ENCODE measurements at regions not wholly inside any gene's neighbourhood (a gene's known extent, or its start where the extent isn't known, plus 50 kb on each side); places are given as distances from the start of the nearest gene placed in this dataset.

DNA sequence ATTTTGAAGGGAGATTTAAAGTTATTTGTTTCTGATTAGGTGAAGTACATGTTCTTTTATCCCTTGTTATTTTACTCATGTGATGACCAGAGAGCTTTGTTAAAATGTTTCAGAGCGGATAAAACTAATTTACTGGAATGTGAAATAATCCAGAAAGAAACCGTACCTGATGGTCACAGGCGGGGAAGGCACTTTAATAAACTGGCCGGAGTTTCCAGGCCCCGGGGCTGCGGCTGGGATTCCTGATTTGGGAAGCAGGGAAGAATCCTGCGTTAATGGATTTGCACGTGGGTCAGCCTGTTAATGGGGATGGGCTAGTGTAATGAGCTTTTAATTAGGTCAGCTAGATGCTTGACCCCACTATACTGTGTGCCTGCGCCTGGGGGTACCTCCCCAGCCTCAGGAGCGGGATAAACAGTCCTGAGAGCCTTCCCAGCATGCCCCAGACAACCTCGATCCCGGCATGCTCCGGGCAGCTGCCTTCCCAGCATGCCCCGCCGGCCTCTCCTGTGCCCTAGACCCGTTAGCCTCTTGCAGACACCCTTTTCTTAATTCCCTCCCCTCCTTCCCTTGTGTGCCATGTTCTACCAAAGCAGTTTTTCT is 208.6 kb upstream of the CDKN3 start:
- Mint-ChIP-seq H3K27ac (no peak overlapping the region), H3K36me3 (no peaks in the 10 kb centered on the region), H3K9me3 (no peaks in the 10 kb centered on the region), H3K4me1 (peaks cover 0 to 4% (median 0%) of the 10 kb centered on the region in 4 donors), H3K4me3 (no peak overlapping the region), H3K27me3 (peaks cover 0 to 2% of the 10 kb centered on the region in 2 donors)
- Histone ChIP-seq H3K4me3 (ENCODE audit: low read length in 2 of 2) (no peak overlapping the region), H3K4me1 (ENCODE audit: insufficient read depth, low read length) (no peaks in the 10 kb centered on the region), H3K27me3 (ENCODE audit: insufficient read depth, low read length) (no peaks in the 10 kb centered on the region), H3K9me3 (ENCODE audit: control insufficient read depth in 1 of 2, low read length in 2 of 2) (no peaks in the 10 kb centered on the region), H3K27ac (ENCODE audit: low read depth, low read length) (no peak overlapping the region), H3K36me3 (ENCODE audit: insufficient read depth, low read length) (no peaks in the 10 kb centered on the region)
- no peak for DNase-seq
- POLR2A ChIA-PET (ENCODE audit: partially characterized antibody), result no interaction called here
- CTCF ChIA-PET (ENCODE audit: partially characterized antibody), result interaction anchor here (5.2 kb wide), 1 partner anchor 14 kb away, joined by 24 read pairs; no protein-coding TSS in a partner anchor
- intact Hi-C loops (cut with micrococcal nuclease), result no loop called here

DNA sequence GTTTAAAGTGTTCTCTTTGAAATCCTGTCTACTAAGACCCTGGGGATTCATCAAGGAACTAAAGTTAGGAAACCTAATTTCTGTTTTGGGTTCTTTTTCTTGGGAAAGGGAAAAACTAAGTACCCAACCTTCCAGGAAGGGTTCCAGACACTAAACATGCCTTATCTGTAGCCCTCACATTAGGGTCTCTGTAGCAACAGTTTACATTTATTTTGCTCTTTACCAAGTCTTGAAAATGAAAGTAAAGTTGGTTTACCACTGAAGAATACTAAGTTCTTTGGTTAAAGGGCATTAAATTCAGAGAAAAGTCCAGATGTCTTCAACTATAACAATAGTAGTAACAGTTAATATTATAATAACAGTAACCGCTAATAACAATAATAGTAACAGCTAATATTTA is 207.5 kb upstream of the CDKN3 start:
- Histone ChIP-seq H3K27me3 (ENCODE audit: insufficient read depth, low read length) (no peaks in the 10 kb centered on the region), H3K4me1 (ENCODE audit: insufficient read depth, low read length) (no peaks in the 10 kb centered on the region), H3K4me3 (ENCODE audit: low read length in 2 of 2) (no peak overlapping the region), H3K9me3 (ENCODE audit: control insufficient read depth in 1 of 2, low read length in 2 of 2) (no peaks in the 10 kb centered on the region), H3K36me3 (ENCODE audit: insufficient read depth, low read length) (no peaks in the 10 kb centered on the region), H3K27ac (ENCODE audit: low read depth, low read length) (no peak overlapping the region)
- Mint-ChIP-seq H3K27me3 (peaks cover 0 to 2% of the 10 kb centered on the region in 2 donors), H3K4me3 (no peak overlapping the region), H3K27ac (no peak overlapping the region), H3K36me3 (no peaks in the 10 kb centered on the region), H3K4me1 (peaks cover 0 to 4% (median 0%) of the 10 kb centered on the region in 4 donors), H3K9me3 (no peaks in the 10 kb centered on the region)
- ChIA-PET CTCF (ENCODE audit: partially characterized antibody) (interaction anchor here (5.2 kb wide), 1 partner anchor 15 kb away, joined by 24 read pairs; no protein-coding TSS in a partner anchor), POLR2A (ENCODE audit: partially characterized antibody) (no interaction called here)
- no peak for DNase-seq
- intact Hi-C loops (cut with micrococcal nuclease), result no loop called here

- Mint-ChIP-seq H3K4me3 (no peak overlapping the region), H3K36me3 (no peaks in the 10 kb centered on the region), H3K27me3 (peaks cover 0 to 2% of the 10 kb centered on the region in 2 donors), H3K4me1 (peaks cover 0 to 4% (median 0%) of the 10 kb centered on the region in 4 donors), H3K27ac (no peak overlapping the region), H3K9me3 (no peaks in the 10 kb centered on the region)
- H3K27me3 ChIP-seq (ENCODE audit: insufficient read depth, low read length), result no peaks in the 10 kb centered on the region
- ChIA-PET CTCF (ENCODE audit: partially characterized antibody) (interaction anchor here (5.2 kb wide), 1 partner anchor 15 kb away, joined by 24 read pairs; no protein-coding TSS in a partner anchor), POLR2A (ENCODE audit: partially characterized antibody) (no interaction called here)
- no peaks in the 10 kb centered on the region for H3K9me3 ChIP-seq (ENCODE audit: control insufficient read depth in 1 of 2, low read length in 2 of 2)
- H3K4me3 ChIP-seq (ENCODE audit: low read length in 2 of 2), result no peak overlapping the region
- H3K27ac ChIP-seq (ENCODE audit: low read depth, low read length), result no peak overlapping the region
- no peaks in the 10 kb centered on the region for H3K4me1 ChIP-seq (ENCODE audit: insufficient read depth, low read length)
- no peaks in the 10 kb centered on the region for H3K36me3 ChIP-seq (ENCODE audit: insufficient read depth, low read length)
- no peak for DNase-seq
- intact Hi-C loops (cut with micrococcal nuclease), result no loop called here
Observed at GRCh38 chr14:54189748-54190354, 207.0 kb upstream of the CDKN3 start.

GRCh38 chr14:54191846-54192245 is 205.0 kb upstream of the CDKN3 start:
- Mint-ChIP-seq H3K36me3 (no peaks in the 10 kb centered on the region), H3K27ac (no peak overlapping the region), H3K4me3 (no peak overlapping the region), H3K27me3 (peaks cover 0 to 2% of the 10 kb centered on the region in 2 donors), H3K4me1 (peaks cover 0 to 4% (median 0%) of the 10 kb centered on the region in 4 donors), H3K9me3 (no peaks in the 10 kb centered on the region)
- intact Hi-C loops (cut with micrococcal nuclease), result no loop called here
- DNase-seq, result no peak
- no peaks in the 10 kb centered on the region for H3K9me3 ChIP-seq (ENCODE audit: control insufficient read depth in 1 of 2, low read length in 2 of 2)
- no peaks in the 10 kb centered on the region for H3K4me1 ChIP-seq (ENCODE audit: insufficient read depth, low read length)
- H3K27me3 ChIP-seq (ENCODE audit: insufficient read depth, low read length), result no peaks in the 10 kb centered on the region
- no peak overlapping the region for H3K4me3 ChIP-seq (ENCODE audit: low read length in 2 of 2)
- no peak overlapping the region for H3K27ac ChIP-seq (ENCODE audit: low read depth, low read length)
- ChIA-PET CTCF (ENCODE audit: partially characterized antibody) (no interaction called here), POLR2A (ENCODE audit: partially characterized antibody) (no interaction called here)
- no peaks in the 10 kb centered on the region for H3K36me3 ChIP-seq (ENCODE audit: insufficient read depth, low read length)

- Mint-ChIP-seq H3K27ac (no peak overlapping the region), H3K4me1 (peaks cover 0 to 4% (median 0%) of the 10 kb centered on the region in 4 donors), H3K36me3 (no peaks in the 10 kb centered on the region), H3K9me3 (no peaks in the 10 kb centered on the region), H3K4me3 (no peak overlapping the region), H3K27me3 (peaks cover 2 to 3% of the 10 kb centered on the region in 2 donors)
- Histone ChIP-seq H3K4me1 (ENCODE audit: insufficient read depth, low read length) (no peaks in the 10 kb centered on the region), H3K9me3 (ENCODE audit: control insufficient read depth in 1 of 2, low read length in 2 of 2) (no peaks in the 10 kb centered on the region), H3K27me3 (ENCODE audit: insufficient read depth, low read length) (no peaks in the 10 kb centered on the region), H3K4me3 (ENCODE audit: low read length in 2 of 2) (no peak overlapping the region), H3K27ac (ENCODE audit: low read depth, low read length) (no peak overlapping the region), H3K36me3 (ENCODE audit: insufficient read depth, low read length) (no peaks in the 10 kb centered on the region)
- DNase-seq, result no peak
- ChIA-PET POLR2A (ENCODE audit: partially characterized antibody) (no interaction called here), CTCF (ENCODE audit: partially characterized antibody) (no interaction called here)
- intact Hi-C loops (cut with micrococcal nuclease), result no loop called here
Observed at GRCh38 chr14:54192610-54193009, 204.2 kb upstream of the CDKN3 start.

GRCh38 chr14:54193871-54194270 is 202.9 kb upstream of the CDKN3 start:
- no peak for DNase-seq
- no peaks in the 10 kb centered on the region for H3K27me3 ChIP-seq (ENCODE audit: insufficient read depth, low read length)
- ChIA-PET POLR2A (ENCODE audit: partially characterized antibody) (no interaction called here), CTCF (ENCODE audit: partially characterized antibody) (no interaction called here)
- H3K9me3 ChIP-seq (ENCODE audit: control insufficient read depth in 1 of 2, low read length in 2 of 2), result no peaks in the 10 kb centered on the region
- no peak overlapping the region for H3K27ac ChIP-seq (ENCODE audit: low read depth, low read length)
- no peak overlapping the region for H3K4me3 ChIP-seq (ENCODE audit: low read length in 2 of 2)
- Mint-ChIP-seq H3K36me3 (no peaks in the 10 kb centered on the region), H3K27ac (no peak overlapping the region), H3K9me3 (peaks cover 0 to 11% (median 4%) of the 10 kb centered on the region in 8 donors), H3K4me3 (no peak overlapping the region), H3K4me1 (peaks cover 0 to 4% (median 0%) of the 10 kb centered on the region in 4 donors), H3K27me3 (peaks cover 2 to 3% of the 10 kb centered on the region in 2 donors)
- intact Hi-C loops (cut with micrococcal nuclease), result no loop called here
- H3K4me1 ChIP-seq (ENCODE audit: insufficient read depth, low read length), result no peaks in the 10 kb centered on the region
- H3K36me3 ChIP-seq (ENCODE audit: insufficient read depth, low read length), result no peaks in the 10 kb centered on the region

DNA sequence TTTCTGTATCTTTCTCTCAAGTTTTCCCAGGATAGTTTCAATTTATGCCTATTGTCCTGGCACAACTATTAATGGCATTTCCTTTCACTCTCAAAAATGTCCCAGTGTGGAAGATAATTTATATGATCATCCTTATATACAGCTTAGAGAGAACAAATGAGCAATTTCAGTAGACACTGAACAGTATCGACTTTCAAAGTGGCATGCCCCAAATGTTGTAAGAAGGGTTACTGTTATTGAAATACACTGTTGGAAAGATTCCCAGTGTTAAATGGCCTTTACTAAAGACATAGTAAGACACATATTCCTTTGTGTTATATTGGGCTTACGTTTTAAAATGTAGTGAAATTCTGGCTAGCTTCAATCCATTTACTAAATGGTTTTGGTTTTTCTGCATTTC is 202.3 kb upstream of the CDKN3 start:
- Mint-ChIP-seq H3K4me1 (peaks cover 0 to 4% (median 0%) of the 10 kb centered on the region in 4 donors), H3K27ac (no peak overlapping the region), H3K36me3 (no peaks in the 10 kb centered on the region), H3K27me3 (peaks cover 2 to 3% of the 10 kb centered on the region in 2 donors), H3K9me3 (peaks cover 0 to 16% (median 6%) of the 10 kb centered on the region in 8 donors), H3K4me3 (no peak overlapping the region)
- intact Hi-C loops (cut with micrococcal nuclease), result no loop called here
- POLR2A ChIA-PET (ENCODE audit: partially characterized antibody), result no interaction called here
- CTCF ChIA-PET (ENCODE audit: partially characterized antibody), result no interaction called here
- no peaks in the 10 kb centered on the region for H3K4me1 ChIP-seq (ENCODE audit: insufficient read depth, low read length)
- H3K4me3 ChIP-seq (ENCODE audit: low read length in 2 of 2), result no peak overlapping the region
- DNase-seq, result no peak
- no peaks in the 10 kb centered on the region for H3K9me3 ChIP-seq (ENCODE audit: control insufficient read depth in 1 of 2, low read length in 2 of 2)
- no peaks in the 10 kb centered on the region for H3K27me3 ChIP-seq (ENCODE audit: insufficient read depth, low read length)
- H3K36me3 ChIP-seq (ENCODE audit: insufficient read depth, low read length), result no peaks in the 10 kb centered on the region
- H3K27ac ChIP-seq (ENCODE audit: low read depth, low read length), result no peak overlapping the region
